Keratinocyte (primary cell): ENCODE measurements at regions not wholly inside any gene's neighbourhood (a gene's known extent, or its start where the extent isn't known, plus 50 kb on each side); places are given as distances from the start of the nearest gene placed in this dataset.
A peak's percentile ranks its signal among the peaks of the same experiment; 100 is the strongest.

Experiments
- DNase-seq: peaks from one replicate; pipeline ENCODE4 v3.0.0-alpha.2; 2011; ENCODE audit warnings: low read depth, missing footprints, low spot score
- FAIRE-seq: peaks from 2 replicates; lab custom pipeline; 2011; peaks lifted over from hg19 to GRCh38; lab: Jason Lieb, UNC
- H2AFZ ChIP-seq: 2 replicates; pipeline ENCODE4 v1.6.0; 2012; ENCODE audit warnings: low read length, control low read depth, inconsistent platforms; ENCODE audit not compliant: control insufficient read depth
- H3K27ac ChIP-seq: 2 replicates; pipeline ENCODE4 v1.5.1; 2011; ENCODE audit warnings: low read length; ENCODE audit not compliant: control insufficient read depth, insufficient read depth
- H3K27me3 ChIP-seq: 3 replicates; pipeline ENCODE4 v1.6.0; 2011; ENCODE audit warnings: low read length; ENCODE audit not compliant: control insufficient read depth, insufficient read depth; ENCODE audit errors: extremely low read depth
- H3K36me3 ChIP-seq, 2 experiments: 2 replicates in 1 of 2; 3 replicates in 1 of 2; pipeline ENCODE4 v1.5.1; 2011; ENCODE audit warnings: low read length in 2 of 2, mild to moderate bottlenecking in 1 of 2; ENCODE audit not compliant: control insufficient read depth in 2 of 2, insufficient read depth in 2 of 2; ENCODE audit errors: extremely low read depth in 1 of 2
- H3K4me1 ChIP-seq: 3 replicates; pipeline ENCODE4 v1.5.1; 2011; ENCODE audit warnings: low read length; ENCODE audit not compliant: control insufficient read depth, insufficient read depth; ENCODE audit errors: extremely low read depth
- H3K4me2 ChIP-seq: 3 replicates; pipeline ENCODE4 v1.6.0; 2011; ENCODE audit warnings: low read depth, low read length; ENCODE audit not compliant: control insufficient read depth, insufficient read depth; ENCODE audit errors: extremely low read depth
- H3K4me3 ChIP-seq, 3 experiments: fragments of 200-600 bp in 1 of 3; sonication (generic) in 1 of 3; 2 replicates in 2 of 3; 3 replicates in 1 of 3; pipeline ENCODE4 v1.5.1; 2011 to 2016; ENCODE audit warnings: low read length in 3 of 3, mild to moderate bottlenecking in 3 of 3, control low read depth in 2 of 3, inconsistent platforms in 1 of 3, low read depth in 1 of 3, mixed read lengths in 1 of 3, mixed run types in 1 of 3, moderate library complexity in 1 of 3; ENCODE audit not compliant: control insufficient read depth in 2 of 3, insufficient read depth in 2 of 3; ENCODE audit errors: extremely low read depth in 1 of 3
- H3K79me2 ChIP-seq: 2 replicates; pipeline ENCODE4 v1.6.0; 2012; ENCODE audit warnings: low read length; ENCODE audit not compliant: control insufficient read depth, insufficient read depth
- H3K9ac ChIP-seq: 3 replicates; pipeline ENCODE4 v1.6.0; 2011; ENCODE audit warnings: low read length; ENCODE audit not compliant: control insufficient read depth, insufficient read depth; ENCODE audit errors: extremely low read depth
- H3K9me1 ChIP-seq: 3 replicates; pipeline ENCODE4 v1.6.0; 2011; ENCODE audit warnings: low read length; ENCODE audit not compliant: control insufficient read depth, insufficient read depth; ENCODE audit errors: extremely low read depth
- H3K9me3 ChIP-seq: 2 replicates; pipeline ENCODE4 v1.5.1; 2012; ENCODE audit warnings: low read depth, low read length; ENCODE audit not compliant: control insufficient read depth
- H4K20me1 ChIP-seq: 3 replicates; pipeline ENCODE4 v1.6.0; 2011; ENCODE audit warnings: low read length; ENCODE audit not compliant: control insufficient read depth, insufficient read depth; ENCODE audit errors: extremely low read depth
- EZH2 ChIP-seq: IDR thresholded peaks from one replicate; pipeline ENCODE4 v1.6.1; 2012; ENCODE audit warnings: inconsistent platforms, mild to moderate bottlenecking, low read length, moderate library complexity
- dilution Hi-C: fragments of 300-500 bp; cut with MboI; formaldehyde crosslinking; loops from one replicate; pipeline ENCODE4 v1.7.0; 2020; ENCODE audit warnings: low sequenced_read_pairs; ENCODE audit not compliant: extremely low pct_ligation_motif_present
- TF ChIP-seq, protein P1 (sequence below), 3 experiments: IDR thresholded peaks in 1 of 3; conservative IDR thresholded peaks in 1 of 3; optimal IDR thresholded peaks in 1 of 3; 2 replicates in 2 of 3; 3 replicates in 1 of 3; pipeline versions ENCODE3 to v1.5.1; 2011; ENCODE audit warnings: low read length in 3 of 3, mild to moderate bottlenecking in 3 of 3, moderate library complexity in 2 of 3, control low read depth in 1 of 3, inconsistent platforms in 1 of 3; ENCODE audit not compliant: insufficient read depth in 2 of 3; ENCODE audit errors: extremely low read depth in 1 of 3

DNA sequence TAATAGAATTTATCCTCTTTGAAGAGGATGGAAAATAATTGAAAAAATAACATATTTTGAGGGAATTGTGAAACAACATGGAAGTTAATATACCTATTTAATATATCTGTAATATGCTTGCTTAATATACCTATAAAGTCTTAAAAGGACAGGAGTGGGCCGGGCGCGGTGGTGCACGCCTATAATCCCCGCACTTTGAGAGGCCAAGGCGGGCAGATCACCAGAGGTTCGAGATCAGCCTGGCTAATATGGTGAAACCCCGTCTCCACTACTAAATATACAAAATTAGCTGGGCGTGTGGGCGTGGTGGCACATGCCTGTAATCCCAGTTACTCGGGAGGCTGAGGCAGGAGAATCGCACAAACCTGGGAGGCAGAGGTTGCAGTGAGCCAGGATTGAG is 254.9 kb downstream of the TMX3 start:
- Histone ChIP-seq H2AFZ (no peak overlapping the region), H4K20me1 (no peaks in the 10 kb centered on the region), H3K9me3 (no peaks in the 10 kb centered on the region), H3K4me2 (no peak overlapping the region), H3K79me2 (no peaks in the 10 kb centered on the region), H3K27me3 (no peaks in the 10 kb centered on the region), H3K27ac (no peak overlapping the region), H3K9ac (no peak overlapping the region), H3K4me1 (peaks cover 2% of the 10 kb centered on the region), H3K4me3 (no peak overlapping the region), H3K9me1 (no peaks in the 10 kb centered on the region), H3K36me3 (no peaks in the 10 kb centered on the region)
- DNase-seq (no peak), FAIRE-seq (no peak)
- TF ChIP-seq EZH2, result no peak
- TF ChIP-seq, protein P1, sequence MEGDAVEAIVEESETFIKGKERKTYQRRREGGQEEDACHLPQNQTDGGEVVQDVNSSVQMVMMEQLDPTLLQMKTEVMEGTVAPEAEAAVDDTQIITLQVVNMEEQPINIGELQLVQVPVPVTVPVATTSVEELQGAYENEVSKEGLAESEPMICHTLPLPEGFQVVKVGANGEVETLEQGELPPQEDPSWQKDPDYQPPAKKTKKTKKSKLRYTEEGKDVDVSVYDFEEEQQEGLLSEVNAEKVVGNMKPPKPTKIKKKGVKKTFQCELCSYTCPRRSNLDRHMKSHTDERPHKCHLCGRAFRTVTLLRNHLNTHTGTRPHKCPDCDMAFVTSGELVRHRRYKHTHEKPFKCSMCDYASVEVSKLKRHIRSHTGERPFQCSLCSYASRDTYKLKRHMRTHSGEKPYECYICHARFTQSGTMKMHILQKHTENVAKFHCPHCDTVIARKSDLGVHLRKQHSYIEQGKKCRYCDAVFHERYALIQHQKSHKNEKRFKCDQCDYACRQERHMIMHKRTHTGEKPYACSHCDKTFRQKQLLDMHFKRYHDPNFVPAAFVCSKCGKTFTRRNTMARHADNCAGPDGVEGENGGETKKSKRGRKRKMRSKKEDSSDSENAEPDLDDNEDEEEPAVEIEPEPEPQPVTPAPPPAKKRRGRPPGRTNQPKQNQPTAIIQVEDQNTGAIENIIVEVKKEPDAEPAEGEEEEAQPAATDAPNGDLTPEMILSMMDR (optimal IDR thresholded peaks at IDR 0.05 in 1 of 3, IDR thresholded peaks at IDR 0.05 in 1 of 3, conservative IDR thresholded peaks at IDR 0.05 in 1 of 3; ENCODE audit: extremely low read depth in 1 of 3, insufficient read depth in 2 of 3, low read length in 3 of 3), result no peak
- dilution Hi-C loops, result no loop called here

DNA sequence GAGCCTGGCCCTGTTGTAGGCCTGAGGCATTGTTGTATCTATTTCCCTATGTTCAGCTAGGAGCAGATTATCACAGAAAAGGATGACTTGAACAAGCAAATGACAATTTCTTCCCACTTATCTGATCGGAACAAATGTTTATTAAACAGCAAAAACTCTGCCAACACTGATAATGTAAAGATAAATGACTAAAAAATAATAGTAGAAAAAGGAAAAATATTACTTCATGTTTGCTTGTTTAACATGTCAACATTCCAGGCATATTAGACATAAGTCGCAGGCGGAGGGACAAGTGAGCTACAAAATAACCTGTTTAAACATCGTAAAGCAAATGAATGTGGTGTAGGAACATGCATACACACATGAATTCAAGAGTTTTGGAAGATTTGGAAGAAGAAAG is 257.9 kb downstream of the TMX3 start:
- Histone ChIP-seq H3K79me2 (no peaks in the 10 kb centered on the region), H3K9ac (no peak overlapping the region), H3K4me2 (no peak overlapping the region), H3K4me1 (peaks cover 2% of the 10 kb centered on the region), H3K4me3 (no peak overlapping the region), H3K27ac (no peak overlapping the region), H4K20me1 (no peaks in the 10 kb centered on the region), H3K9me1 (no peaks in the 10 kb centered on the region), H2AFZ (peak overlapping the region; percentile 46), H3K9me3 (no peaks in the 10 kb centered on the region), H3K36me3 (no peaks in the 10 kb centered on the region), H3K27me3 (no peaks in the 10 kb centered on the region)
- no peak for DNase-seq
- no peak for FAIRE-seq
- no peak for TF ChIP-seq EZH2
- TF ChIP-seq, protein P1 (optimal IDR thresholded peaks at IDR 0.05 in 1 of 3, IDR thresholded peaks at IDR 0.05 in 1 of 3, conservative IDR thresholded peaks at IDR 0.05 in 1 of 3; ENCODE audit: extremely low read depth in 1 of 3, insufficient read depth in 2 of 3, low read length in 3 of 3), result no peak
- dilution Hi-C loops, result no loop called here
